HG02938 (cell line): ENCODE measurements at regions not wholly inside any gene's neighbourhood (a gene's known extent, or its start where the extent isn't known, plus 50 kb on each side); places are given as distances from the start of the nearest gene placed in this dataset.
"Not testable (repeated sequence)": the region's sequence is repeated elsewhere in the genome, so short reads cannot be mapped to it uniquely, and the experiment has no call there.

Source experiments
- ATAC-seq: cut with Tn5 transposase; IDR thresholded peaks from one replicate; pipeline ENCODE4 v1.9.1; 2021; ENCODE audit warnings: mild to moderate bottlenecking, moderate library complexity; ENCODE audit not compliant: unreplicated experiment

DNA sequence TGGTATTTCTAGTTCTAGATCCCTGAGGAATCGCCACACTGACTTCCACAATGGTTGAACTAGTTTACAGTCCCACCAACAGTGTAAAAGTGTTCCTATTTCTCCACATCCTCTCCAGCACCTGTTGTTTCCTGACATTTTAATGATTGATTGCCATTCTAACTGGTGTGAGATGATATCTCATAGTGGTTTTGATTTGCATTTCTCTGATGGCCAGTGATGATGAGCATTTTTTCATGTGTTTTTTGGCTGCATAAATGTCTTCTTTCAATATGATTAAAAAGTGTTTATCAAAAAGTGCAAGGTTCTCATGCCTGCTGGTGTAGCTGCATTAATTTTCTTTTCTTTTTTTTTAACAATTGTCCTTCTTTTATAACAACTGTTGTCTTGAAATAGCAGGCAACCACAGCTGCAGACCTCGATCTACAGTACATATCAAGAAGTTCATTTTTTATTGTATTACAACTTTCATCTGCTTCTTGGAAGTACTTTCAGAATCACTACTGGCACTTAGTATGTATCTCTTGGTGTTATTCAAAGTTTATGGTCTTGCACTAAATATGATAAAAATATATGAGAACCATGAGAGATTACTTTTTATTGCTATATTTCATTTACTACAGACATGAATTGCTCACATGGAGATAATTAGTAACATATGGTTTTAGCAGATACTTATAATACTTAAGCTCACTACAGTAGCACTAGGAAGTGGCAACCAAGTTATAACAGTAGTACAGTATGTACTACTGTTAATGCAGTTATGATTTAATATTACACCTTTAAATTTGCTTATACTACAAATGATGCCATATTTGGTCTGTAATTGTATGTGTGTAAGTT, 358.0 kb downstream of the ETV1 start:
- not testable (repeated sequence) for ATAC-seq

DNA sequence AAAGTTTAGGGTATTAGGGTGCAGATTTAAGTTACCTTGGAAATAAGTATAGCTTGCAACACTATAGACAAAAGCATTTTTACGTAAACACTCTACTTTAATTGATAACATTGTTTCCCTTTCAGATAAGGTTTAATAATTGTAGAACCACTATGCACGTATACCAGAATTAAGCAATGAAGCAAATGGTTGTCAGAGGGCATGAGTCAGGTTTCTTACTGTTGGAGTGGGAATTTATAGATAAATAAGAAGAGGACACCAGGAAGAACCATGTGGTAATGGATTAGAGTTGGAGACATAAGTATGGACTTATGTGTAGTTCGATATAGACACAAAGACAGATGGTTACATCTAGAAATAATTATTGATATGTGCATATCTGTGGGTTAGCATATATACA, 355.6 kb downstream of the ETV1 start:
- ATAC-seq: no peak

GRCh38 chr7:13639396-13639795, 350.1 kb downstream of the ETV1 start:
- no peak for ATAC-seq

DNA sequence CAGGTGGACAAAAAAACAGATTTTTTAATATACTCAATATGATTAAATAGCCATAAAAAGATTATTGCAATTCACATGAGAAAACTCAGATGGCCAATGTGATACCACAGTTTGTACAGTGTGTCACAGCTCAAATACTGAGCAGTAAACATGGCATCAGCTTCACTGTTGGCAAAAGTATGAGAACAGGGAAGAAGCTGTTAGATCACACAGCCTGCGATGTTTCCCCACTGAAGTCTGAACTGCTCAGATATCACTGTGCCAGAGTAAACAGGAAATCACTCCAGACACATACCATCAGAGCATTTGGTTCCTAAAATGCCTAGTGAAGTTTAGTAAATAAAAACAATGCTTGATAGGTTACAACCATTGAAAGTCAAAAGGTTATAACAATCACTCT, 347.8 kb downstream of the ETV1 start:
- ATAC-seq: no peak

GRCh38 chr7:13651167-13651566, 338.3 kb downstream of the ETV1 start:
- ATAC-seq: no peak

GRCh38 chr7:13656330-13656729, 333.1 kb downstream of the ETV1 start:
- ATAC-seq: no peak

GRCh38 chr7:13673290-13673689, 316.2 kb downstream of the ETV1 start:
- ATAC-seq: no peak

DNA sequence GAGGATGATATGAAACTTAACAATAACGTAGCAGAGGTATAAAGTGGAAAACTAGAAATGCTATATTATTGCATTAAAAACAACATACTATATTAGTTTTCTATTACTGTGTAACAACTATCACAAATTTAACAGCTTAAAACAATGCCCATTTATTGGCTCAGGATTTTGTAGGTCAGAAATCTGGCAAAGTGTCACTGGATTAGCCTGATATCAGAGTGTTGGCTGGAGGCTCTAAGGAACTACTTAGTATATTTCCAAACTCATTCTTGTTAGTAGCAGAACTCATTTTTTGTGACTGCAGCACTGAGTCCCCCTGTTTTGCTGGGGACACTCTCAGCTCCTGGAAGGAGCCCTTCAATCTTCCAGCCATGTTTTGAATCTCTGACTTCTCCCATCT, 306.8 kb downstream of the ETV1 start:
- no peak for ATAC-seq

GRCh38 chr7:13687500-13687899, 302.0 kb downstream of the ETV1 start:
- ATAC-seq: no peak

DNA sequence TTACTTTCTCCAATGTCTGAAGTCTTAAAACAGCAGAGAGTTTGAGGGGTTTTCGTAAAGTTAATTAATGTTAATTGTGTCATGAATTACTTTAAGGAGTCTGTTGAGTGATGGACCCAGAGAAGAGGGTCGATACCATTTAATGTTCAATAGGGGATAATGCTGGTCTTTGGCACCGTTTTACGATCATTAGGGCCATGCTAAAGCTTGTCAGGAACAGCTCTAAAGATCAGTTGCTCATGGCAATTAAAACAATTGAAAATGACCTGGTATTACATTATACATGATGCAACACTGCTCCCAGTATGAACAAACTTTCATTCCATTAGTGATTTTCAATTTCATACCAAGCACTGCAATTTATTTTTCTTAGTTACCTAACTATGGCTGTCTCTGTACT, 296.9 kb downstream of the ETV1 start:
- ATAC-seq: no peak

DNA sequence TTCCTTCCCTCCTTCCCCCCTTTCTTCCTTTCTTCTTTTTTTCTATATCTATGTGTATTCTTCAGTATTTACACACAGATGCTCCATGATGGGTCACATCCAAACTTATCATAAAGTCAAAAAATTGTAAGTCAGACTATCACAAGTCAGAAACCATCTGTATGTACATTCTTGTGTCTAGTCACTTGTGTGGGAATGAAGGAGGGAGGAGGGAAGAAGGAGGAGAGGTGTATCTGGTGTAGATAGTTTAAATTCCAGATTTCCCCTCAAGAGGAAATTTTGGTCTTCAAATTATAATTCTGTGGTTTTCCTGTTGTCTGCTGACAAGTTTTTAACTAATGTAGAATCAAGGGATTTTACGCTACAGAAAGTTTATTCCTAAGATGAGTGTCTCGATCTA, 287.2 kb downstream of the ETV1 start:
- ATAC-seq: no peak

- ATAC-seq: no peak
Measured at GRCh38 chr7:13708670-13709069, 280.8 kb downstream of the ETV1 start.

GRCh38 chr7:13713092-13713491, 276.4 kb downstream of the ETV1 start:
- no peak for ATAC-seq

DNA sequence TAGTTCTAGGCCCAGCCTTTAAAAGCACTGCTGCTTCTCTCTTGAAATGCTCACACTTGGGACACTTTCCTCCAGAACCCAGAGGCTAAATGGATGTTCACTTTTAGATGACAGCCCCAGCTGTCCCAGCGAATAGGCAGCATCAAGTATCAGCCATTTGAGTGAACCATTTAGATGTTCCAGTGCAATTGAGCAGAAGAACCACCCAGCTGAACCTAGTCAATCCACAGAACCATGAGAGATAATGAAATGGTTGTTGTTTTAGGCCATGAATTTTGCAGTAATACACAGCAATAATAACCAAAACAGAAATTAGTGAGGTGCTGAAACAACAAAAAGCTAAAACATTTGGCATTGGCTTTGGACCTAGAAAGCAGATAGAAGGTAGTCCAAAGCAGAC, 273.9 kb downstream of the ETV1 start:
- no peak for ATAC-seq

DNA sequence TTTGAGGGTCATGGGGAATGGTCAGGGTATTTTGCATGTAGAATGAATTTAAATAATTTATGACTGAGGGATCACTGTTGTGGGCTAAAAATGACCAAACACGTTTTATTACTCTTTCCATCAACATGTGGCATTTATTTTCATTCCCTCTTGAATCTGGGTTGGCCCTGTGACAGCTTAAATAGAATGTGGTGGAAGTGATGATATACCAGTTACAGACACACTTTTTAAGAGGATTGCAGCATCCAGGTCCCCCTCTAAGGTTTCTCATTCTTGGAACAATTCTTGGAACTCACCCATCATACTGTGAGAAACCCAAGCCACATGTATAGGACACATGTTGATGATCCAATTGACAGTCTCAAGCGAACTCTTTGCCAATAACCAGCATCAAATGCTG, 272.4 kb downstream of the ETV1 start:
- no peak for ATAC-seq

- no peak for ATAC-seq
Measured at GRCh38 chr7:13724191-13724976, 265.1 kb downstream of the ETV1 start.

- ATAC-seq: no peak
Measured at GRCh38 chr7:13724977-13725566, 264.4 kb downstream of the ETV1 start.

DNA sequence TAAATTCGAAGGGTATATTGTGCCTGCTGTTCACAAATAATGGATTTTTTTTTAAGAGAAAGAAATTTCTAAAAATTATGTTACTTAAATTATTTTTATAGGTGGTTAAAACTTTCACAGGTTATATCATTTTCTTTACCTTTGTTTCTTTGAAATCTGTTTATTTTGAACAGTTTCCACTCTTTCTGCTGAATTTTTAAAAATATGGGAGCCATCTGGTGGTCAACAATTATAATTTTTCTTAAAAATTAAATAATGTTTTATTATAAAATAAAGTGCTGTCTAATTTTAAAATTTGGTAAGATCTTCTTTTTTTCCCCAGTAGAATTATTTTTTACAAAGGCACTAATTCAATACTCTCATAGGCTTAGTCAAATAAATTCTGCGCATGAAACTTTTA, 263.9 kb downstream of the ETV1 start:
- no peak for ATAC-seq

DNA sequence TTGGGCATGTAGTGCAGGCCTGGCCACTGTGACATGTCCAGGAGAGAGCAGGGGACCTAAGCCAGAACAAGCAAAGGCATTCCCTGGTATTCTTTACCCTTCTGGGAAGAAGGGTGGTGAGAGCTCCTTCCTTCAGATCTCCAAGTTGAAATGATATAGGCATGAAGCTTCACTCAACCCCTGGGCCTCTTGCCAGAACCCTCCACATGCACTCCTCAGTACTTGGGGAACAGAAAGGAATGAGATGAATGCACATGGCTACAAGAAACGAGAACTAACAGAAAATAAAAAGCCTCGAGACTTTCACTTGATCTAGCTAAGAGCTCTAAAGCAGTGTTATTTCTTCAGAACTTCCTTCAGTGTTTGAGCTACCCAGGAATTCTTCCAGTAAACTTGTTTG, 262.2 kb downstream of the ETV1 start:
- no peak for ATAC-seq

DNA sequence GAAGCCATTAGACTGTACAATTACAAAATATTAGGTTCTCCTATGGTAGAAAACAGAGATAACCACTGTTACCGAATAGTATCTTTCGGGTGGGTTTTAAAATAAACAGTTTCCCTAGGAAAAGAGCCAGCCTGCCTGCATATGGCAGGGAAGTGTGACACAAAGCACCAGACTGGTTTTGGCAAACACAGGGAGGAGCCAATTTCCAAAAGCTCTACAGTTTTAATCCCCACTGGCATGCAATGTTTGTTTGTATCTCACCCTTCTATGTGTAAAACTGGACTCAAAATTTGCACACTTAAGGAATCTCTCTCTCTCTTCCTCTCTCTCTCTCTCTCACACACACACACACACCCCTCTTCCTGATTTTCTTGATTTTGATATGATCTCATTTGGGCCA, 261.7 kb downstream of the ETV1 start:
- ATAC-seq: no peak

GRCh38 chr7:13728430-13728829, 261.0 kb downstream of the ETV1 start:
- ATAC-seq: not testable (repeated sequence)

GRCh38 chr7:13731643-13732042, 257.8 kb downstream of the ETV1 start:
- no peak for ATAC-seq
